ENCODE measurements at regions not wholly inside any gene's neighbourhood (a gene's known extent, or its start where the extent isn't known, plus 50 kb on each side); places are given as distances from the start of the nearest gene placed in this dataset.
"Not testable (repeated sequence)": the region's sequence is repeated elsewhere in the genome, so short reads cannot be mapped to it uniquely, and the experiment has no call there.

- DNase-seq, result no peak
Observed at GRCh38 chr11:80282643-80283042, 841.8 kb upstream of the TENM4 start.

GRCh38 chr11:80281194-80281593 lies 840.4 kb upstream of the TENM4 start:
- DNase-seq, result no peak

GRCh38 chr11:80280737-80281136 lies 839.9 kb upstream of the TENM4 start:
- DNase-seq, result no peak

GRCh38 chr11:80261776-80262175 lies 820.9 kb upstream of the TENM4 start:
- DNase-seq, result no peak

GRCh38 chr11:80257319-80258015 lies 816.6 kb upstream of the TENM4 start:
- not testable (repeated sequence) for DNase-seq

DNA sequence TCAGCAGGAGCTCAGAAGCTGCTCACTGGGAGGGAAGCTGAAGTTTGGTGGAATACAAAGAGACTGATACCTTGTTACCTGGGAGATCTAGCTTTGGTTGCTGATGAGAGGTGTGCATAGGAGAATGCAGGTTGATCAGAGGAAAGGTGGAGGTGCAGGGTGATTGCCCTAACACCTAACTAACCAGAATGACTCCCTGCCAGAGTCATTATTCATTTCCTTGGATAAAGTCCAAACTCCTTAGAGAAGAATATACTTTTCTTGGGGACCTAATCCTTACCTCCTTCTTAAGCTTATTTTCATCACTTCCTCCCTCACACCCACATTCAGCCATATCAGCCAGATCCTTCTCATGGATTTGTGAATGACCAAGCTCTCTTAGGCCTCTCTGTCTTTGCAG lies 814.2 kb upstream of the TENM4 start:
- DNase-seq, result no peak

DNA sequence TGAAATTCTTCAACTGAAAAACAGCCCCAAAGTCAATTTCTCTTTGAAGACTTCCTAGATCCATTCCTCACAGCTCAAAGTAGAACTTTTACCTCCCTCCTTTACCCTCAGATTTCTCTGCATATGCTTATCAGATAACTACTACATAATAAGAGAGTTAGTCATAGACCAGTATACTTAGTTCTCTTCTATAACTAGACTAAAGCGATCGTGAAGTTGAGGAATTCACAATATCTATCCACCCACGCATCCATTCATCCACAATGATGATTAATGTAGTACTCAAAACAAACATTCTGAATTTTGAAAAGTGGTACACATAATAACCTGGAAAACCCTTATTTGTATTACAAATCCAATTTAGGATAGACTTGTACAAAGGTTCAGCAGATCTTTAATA lies 800.9 kb upstream of the TENM4 start:
- DNase-seq, result no peak

DNA sequence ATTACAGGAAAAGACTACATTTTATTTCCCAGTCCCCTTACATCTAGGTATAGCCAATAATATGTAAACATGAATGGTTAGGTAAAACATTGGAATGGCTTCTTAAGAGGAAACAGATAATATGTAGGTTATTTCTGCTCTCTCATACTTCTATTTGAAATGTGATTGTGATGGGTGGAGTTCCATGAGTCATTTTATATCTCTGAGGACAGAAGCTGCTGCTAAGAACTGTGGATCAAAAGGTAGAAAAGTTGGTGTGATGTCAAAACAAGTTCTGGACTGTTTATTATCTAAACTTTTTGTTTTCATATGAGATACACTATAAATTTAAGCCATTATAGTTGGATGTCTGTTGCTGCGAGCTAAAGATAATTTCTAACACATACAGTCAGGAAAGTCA lies 799.4 kb upstream of the TENM4 start:
- DNase-seq, result no peak

GRCh38 chr11:80239217-80239616 lies 798.4 kb upstream of the TENM4 start:
- DNase-seq, result no peak

GRCh38 chr11:80227915-80228314 lies 787.1 kb upstream of the TENM4 start:
- DNase-seq, result no peak

DNA sequence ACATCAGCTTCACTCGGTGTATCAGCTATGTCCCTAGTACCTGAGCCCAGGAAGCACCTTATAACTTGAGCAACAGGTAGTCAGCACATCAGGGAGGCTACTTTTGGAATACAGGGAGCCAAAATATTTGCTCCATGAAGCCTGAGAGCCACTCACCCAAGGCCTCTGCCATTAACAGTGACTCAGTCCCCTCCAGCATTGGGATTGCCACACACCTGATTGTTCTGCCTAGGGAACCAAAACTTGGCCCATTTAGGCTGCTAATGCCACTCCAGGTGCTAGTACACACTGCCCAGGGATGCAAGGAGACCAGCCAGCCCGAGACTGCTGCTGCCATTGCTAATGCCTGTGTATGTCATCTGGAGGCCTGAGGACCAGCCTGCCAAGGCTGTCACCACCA lies 773.6 kb upstream of the TENM4 start:
- DNase-seq, result no peak

- DNase-seq, result no peak
Observed at GRCh38 chr11:80211673-80212072, 770.8 kb upstream of the TENM4 start.

- no peak for DNase-seq
Observed at GRCh38 chr11:80204021-80204420, 763.2 kb upstream of the TENM4 start.

GRCh38 chr11:80196932-80197554 lies 756.2 kb upstream of the TENM4 start:
- DNase-seq, result no peak

- DNase-seq, result no peak
Observed at GRCh38 chr11:80196041-80196440, 755.2 kb upstream of the TENM4 start.

DNA sequence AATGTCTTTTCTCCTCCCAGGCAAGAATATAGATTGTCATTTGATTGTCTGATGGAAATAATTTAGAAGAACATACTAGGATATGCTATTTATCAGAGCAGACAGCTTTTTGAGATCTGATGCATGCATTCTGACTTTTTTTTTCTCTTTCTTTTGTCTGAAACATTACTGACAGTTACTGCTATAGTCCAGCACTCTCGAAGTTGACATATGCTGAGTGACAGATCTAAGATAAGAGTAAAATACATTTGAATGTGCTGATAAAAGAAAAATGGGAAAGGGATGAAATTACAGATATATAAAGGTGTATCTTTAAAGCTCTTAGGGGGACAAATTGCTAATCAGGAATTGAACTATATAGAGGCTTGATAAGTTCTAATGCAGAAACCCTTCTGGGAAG lies 753.8 kb upstream of the TENM4 start:
- no peak for DNase-seq

- DNase-seq, result no peak
Observed at GRCh38 chr11:80194016-80194415, 753.2 kb upstream of the TENM4 start.

DNA sequence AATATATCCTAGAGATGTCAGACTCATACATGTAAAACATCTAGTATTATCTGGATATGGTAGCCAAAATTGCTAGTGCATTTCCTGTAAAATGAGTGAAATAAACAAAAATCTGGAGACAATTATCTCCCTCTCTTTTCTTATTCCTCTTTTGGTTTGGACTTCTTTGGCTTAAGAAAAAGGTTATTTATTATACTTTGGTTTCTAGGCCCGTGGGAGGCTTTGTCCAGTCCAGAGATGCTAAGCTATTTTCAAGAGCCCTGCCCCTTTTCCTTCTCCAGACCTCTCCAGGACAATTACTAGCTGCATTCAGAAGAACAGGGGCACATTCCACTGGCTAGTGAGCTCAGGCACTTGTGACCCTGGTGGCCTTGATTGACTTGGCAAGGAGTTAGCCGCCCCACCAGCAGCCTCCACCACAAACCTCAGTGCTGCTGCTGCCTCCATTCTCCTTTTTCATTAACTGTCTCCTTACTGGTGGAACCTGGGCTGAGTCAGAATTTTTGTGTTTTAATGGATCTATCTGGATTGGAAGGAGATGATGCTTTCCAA lies 747.3 kb upstream of the TENM4 start:
- no peak for DNase-seq

DNA sequence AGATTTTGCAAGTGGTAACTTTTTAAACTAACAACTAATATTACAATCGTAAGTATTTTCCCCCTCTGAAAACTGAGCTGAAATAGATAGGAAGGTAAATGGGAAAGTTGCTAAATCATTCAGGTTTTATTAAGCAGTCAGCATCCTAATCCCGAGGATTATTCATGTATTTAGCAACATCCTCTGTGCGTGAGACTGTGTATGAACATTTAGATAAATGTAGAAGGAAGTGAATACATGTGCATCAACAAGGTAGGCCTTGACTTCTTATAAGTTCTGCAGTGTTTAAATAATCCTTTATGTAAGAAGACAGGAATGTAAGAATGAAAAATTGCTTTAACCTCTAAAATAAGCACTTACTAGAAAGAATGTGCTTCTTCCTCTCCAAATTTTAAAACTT lies 745.9 kb upstream of the TENM4 start:
- no peak for DNase-seq

- DNase-seq, result no peak
Observed at GRCh38 chr11:80182901-80183300, 742.1 kb upstream of the TENM4 start.

DNA sequence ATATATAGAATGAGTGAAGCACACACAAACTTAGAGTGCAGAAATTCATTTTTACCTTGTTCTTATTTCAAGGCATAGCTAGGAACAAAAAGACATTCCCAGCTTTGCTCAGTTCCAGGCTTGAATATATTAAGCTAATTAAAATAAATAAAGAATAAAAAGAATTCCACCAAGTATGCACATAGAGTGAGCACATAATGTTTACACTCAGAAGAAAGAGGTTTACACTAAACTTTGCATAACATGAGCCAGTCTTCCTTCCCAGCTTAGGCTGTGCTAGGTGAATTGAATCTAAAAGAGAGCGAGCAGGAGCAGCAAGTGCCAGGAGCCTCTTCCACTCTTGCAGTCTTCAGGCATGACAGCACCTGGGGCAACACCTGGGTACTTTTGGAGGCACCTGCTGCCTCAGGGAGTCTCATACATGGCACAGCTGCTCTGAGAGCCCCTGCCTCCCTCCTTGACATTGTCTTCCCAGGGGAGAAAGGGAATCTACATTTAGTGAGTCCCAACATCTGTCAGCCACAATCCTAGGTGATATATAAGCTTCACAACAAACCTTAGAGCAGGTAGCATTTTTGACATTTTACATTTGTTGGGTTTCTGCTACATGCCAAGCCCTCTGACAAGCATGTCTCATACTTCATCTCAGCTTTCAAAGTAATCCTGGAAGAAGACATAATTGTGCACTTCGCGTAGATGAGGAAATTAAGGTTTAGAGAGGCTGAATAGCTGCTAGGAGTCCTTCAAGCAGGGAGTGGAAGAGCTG lies 732.7 kb upstream of the TENM4 start:
- DNase-seq, result no peak

DNA sequence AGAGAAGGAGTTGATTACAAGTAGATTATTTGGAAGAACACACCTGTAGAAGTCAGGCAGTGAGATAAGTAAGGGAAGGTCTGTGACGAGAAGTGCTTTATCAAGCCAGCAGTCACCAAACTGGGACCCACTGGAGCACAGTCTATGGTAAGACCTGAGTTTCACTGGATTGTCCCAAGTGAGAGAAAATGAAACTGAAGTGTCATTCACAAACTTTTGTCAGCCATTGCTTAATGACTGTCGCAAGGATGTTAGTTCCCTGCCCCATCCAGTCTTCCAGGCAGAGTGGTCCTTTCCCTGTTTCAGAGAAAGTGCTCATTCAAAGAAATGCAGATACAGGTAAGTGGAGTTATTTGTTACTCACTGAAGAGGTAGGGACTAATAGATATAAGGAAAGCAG lies 728.0 kb upstream of the TENM4 start:
- no peak for DNase-seq

- DNase-seq, result no peak
Observed at GRCh38 chr11:80167766-80168165, 726.9 kb upstream of the TENM4 start.

- no peak for DNase-seq
Observed at GRCh38 chr11:80165744-80166143, 724.9 kb upstream of the TENM4 start.

Data from NCI-H510A treated with DMSO at 0.1 percent for 48 hours (cell line).